Retinal pigment epithelial cell (primary cell): ENCODE measurements at regions not wholly inside any gene's neighbourhood (a gene's known extent, or its start where the extent isn't known, plus 50 kb on each side); places are given as distances from the start of the nearest gene placed in this dataset.

Experiments
- DNase-seq: peaks from one replicate; pipeline ENCODE4 v3.0.0-alpha.2; 2010; ENCODE audit warnings: low read depth
- H3K4me3 ChIP-seq: 2 replicates; pipeline ENCODE4 v1.5.1; 2011; ENCODE audit warnings: mild to moderate bottlenecking, low read length, control low read depth, moderate library complexity
- TF ChIP-seq, protein P1 (sequence below): conservative IDR thresholded peaks from 2 replicates; pipeline ENCODE4 v1.5.1; 2011; ENCODE audit warnings: low read depth, low read length, control low read depth, inconsistent platforms

DNA sequence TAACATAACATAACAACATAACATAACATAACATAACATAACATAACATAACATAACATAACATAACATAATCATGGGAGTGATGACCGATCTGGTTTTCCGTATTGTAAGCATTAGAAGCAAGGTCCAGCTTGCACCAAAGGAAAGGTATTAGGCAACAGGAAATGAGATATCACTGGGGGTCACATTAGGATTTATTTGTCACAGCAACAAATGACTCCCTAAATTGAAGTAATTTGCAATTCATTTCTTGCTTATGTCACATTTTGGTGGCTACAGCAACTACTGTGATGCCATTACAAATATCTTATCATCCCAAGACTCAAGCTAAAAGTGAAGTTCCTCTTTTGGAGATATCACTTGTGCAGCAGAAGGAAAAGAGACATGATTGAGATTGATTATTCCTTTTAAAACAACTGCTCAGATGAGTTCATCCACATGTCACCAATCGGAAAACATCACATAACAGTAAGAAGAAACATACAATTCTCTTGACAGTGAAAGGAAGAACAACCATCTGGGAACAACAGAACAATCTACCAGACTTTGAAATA is 1331.1 kb upstream of the RAG2 start:
- H3K4me3 ChIP-seq, result no peak overlapping the region
- no peak for DNase-seq
- TF ChIP-seq, protein P1, sequence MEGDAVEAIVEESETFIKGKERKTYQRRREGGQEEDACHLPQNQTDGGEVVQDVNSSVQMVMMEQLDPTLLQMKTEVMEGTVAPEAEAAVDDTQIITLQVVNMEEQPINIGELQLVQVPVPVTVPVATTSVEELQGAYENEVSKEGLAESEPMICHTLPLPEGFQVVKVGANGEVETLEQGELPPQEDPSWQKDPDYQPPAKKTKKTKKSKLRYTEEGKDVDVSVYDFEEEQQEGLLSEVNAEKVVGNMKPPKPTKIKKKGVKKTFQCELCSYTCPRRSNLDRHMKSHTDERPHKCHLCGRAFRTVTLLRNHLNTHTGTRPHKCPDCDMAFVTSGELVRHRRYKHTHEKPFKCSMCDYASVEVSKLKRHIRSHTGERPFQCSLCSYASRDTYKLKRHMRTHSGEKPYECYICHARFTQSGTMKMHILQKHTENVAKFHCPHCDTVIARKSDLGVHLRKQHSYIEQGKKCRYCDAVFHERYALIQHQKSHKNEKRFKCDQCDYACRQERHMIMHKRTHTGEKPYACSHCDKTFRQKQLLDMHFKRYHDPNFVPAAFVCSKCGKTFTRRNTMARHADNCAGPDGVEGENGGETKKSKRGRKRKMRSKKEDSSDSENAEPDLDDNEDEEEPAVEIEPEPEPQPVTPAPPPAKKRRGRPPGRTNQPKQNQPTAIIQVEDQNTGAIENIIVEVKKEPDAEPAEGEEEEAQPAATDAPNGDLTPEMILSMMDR, result no peak

DNA sequence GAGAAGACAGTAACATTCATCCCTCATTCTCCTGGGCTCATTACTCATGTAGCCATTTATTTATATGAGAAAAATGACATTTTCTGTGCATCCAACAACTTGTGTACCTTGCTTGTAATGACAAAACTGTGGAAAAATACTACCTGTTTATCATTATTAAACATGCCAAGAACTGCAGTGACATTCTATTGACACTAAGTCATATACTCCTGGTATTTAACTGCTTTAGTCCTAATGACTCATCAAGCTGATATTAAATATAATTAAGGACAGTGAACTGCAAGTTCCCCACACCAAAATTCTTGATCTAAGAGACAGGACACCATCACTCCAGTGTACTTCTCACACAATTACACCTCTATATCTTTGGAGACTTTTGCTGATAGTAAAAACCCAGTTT is 1328.7 kb upstream of the RAG2 start:
- TF ChIP-seq, protein P1, result no peak
- no peak for DNase-seq
- no peak overlapping the region for H3K4me3 ChIP-seq

DNA sequence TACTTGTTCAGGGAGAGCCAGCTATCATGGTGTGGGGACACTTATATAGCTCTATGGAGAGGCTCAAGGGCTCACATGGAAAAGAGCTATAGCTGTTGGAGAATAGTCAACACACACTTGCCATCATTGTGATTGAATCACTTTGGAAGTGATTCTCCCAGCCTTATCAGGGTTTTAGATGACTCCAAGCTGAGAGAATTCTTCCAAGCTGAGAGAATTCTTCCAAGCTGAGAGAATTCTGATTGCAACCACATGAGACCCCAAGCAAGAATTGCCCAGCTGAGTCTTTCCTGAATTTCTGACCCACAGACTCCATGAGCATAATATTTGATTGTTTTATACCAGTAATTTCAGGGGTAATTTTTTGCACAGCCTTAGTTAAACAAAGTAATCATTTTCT is 1318.3 kb upstream of the RAG2 start:
- TF ChIP-seq, protein P1, result no peak
- no peak for DNase-seq
- no peak overlapping the region for H3K4me3 ChIP-seq

DNA sequence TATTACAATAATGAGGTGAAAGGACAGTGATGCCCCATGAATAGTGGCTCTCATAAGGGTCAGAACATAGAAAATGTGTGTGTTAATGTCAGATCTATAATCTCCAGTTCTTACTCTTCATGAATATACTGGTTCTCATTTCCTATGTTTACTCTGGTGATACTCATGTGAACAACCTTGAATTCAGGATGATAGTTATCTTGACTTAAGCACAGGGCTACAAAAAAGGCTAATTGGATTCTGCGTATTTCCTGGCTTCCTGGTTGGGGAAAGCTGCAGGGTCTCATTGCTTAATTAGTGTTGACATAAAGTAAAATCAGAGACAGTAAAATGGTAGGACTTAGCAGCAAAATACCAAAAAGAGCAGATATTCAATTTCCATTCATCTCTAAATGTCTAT is 1316.8 kb upstream of the RAG2 start:
- DNase-seq, result no peak
- TF ChIP-seq, protein P1, result no peak
- H3K4me3 ChIP-seq, result no peak overlapping the region

DNA sequence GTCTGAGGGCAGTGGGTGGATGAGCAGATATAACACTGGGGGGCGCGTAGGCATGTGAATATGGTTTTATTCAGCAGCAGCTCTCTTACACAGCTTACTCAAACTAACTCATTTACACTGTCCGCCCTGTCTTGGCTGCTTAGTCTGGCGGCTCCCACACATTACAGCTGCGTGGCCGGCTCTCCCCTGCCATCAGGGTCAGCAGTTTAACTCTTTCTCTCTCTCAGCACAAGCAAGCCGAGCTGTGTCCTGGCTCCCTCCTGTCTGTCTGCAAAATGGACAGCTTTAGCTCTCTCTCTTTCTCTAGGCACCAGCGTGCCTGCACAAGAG is 1310.1 kb upstream of the RAG2 start:
- DNase-seq, result no peak
- H3K4me3 ChIP-seq, result no peak overlapping the region
- TF ChIP-seq, protein P1, result no peak

DNA sequence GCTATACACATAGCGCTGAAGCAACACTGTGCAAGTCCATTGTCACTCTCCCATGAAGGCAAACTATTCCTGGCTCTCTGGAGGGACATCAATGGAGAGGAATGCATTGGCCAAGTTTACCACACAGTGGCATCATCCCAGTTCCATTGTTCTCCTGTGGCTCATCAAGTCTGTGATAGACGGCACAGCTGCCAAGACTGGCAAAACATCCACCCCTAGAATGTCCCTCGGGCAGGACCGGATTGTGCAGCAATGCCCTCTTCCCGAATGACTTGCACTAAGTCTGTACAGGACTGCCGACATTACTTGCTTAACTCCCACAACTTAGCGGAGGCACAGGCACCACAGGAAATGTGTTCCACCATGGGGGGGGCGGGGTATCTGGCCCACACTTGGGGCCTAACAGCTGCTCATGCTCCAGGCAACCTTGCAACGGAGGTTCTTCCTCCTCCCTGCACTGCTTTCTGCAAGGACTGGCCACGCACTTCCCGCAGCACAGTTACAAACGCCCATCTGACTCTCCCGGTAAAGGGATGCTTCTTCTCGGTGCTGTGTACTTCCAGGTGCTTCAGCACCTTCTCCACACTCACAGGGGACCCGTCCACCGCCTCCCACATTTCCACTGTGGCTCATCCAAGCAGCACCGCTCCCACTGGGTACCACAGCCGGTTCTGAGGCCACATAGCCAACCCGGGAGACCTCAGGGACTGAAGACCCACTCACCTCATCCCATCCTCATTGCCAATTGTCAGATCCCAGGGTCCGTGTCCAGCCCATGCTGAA is 1309.6 kb upstream of the RAG2 start:
- TF ChIP-seq, protein P1, result no peak
- no peak overlapping the region for H3K4me3 ChIP-seq
- no peak for DNase-seq
